SK-N-SH treated with all-trans-retinoic acid at 6 μM for 48 hours (cell line): ENCODE measurements at regions not wholly inside any gene's neighbourhood (a gene's known extent, or its start where the extent isn't known, plus 50 kb on each side); places are given as distances from the start of the nearest gene placed in this dataset.

ENCODE experiments used
- ARNTL ChIP-seq: fragments of 450-650 bp; formaldehyde crosslinking; IDR thresholded peaks from 2 replicates; pipeline ENCODE4 v1.5.0; 2020; ENCODE audit warnings: low read depth, mild to moderate bottlenecking, moderate library complexity, borderline replicate concordance
- BACH2 ChIP-seq: fragments of 250-450 bp; sonication (Bioruptor Pico); IDR thresholded peaks from 2 replicates; pipeline ENCODE4 v1.9.0; 2021; ENCODE audit warnings: mild to moderate bottlenecking, borderline replicate concordance
- ISL1 ChIP-seq: fragments of 250-450 bp; sonication (Bioruptor Pico); IDR thresholded peaks from 2 replicates; pipeline ENCODE4 v2.1.2; 2022; ENCODE audit warnings: mild to moderate bottlenecking, moderate library complexity
- PATZ1 ChIP-seq: fragments of 250-450 bp; sonication (Bioruptor Pico); IDR thresholded peaks from 2 replicates; pipeline ENCODE4 v1.8.0; 2020; ENCODE audit warnings: mild to moderate bottlenecking, moderate library complexity, borderline replicate concordance
- PPARA ChIP-seq: fragments of 250-450 bp; sonication (Bioruptor Pico); IDR thresholded peaks from 2 replicates; pipeline ENCODE4 v1.5.0; 2020; ENCODE audit warnings: mild to moderate bottlenecking, borderline replicate concordance
- ZNF565 ChIP-seq: fragments of 450-650 bp; formaldehyde crosslinking; conservative IDR thresholded peaks from 2 replicates; pipeline ENCODE4 v1.5.0; 2020; ENCODE audit warnings: low read depth, mild to moderate bottlenecking, moderate library complexity

- no peak for TF ChIP-seq PPARA
- no peak for TF ChIP-seq BACH2 (CRISPR knock-in tag)
- no peak for TF ChIP-seq ARNTL
- no peak for TF ChIP-seq ISL1 (CRISPR knock-in tag)
- TF ChIP-seq ZNF565 (CRISPR knock-in tag): no peak
- no peak for TF ChIP-seq PATZ1
These were observed 1407.0 kb upstream of the CELF4 start for GRCh38 chr18:38972571-38972970.
